ENCODE measurements at regions not wholly inside any gene's neighbourhood (a gene's known extent, or its start where the extent isn't known, plus 50 kb on each side); places are given as distances from the start of the nearest gene placed in this dataset.

- H3K27ac Mint-ChIP-seq, result peak overlapping the region; percentile 13
- H3K27me3 ChIP-seq (ENCODE audit: control insufficient read depth in 1 of 2, insufficient read depth in 2 of 2, low read length in 2 of 2), result no peaks in the 10 kb centered on the region
- H3K27me3 Mint-ChIP-seq, result peaks cover 33% of the 10 kb centered on the region
- peaks cover 8% of the 10 kb centered on the region for H3K4me1 ChIP-seq (ENCODE audit: insufficient read depth, low read length)
- TF ChIP-seq, protein P1, sequence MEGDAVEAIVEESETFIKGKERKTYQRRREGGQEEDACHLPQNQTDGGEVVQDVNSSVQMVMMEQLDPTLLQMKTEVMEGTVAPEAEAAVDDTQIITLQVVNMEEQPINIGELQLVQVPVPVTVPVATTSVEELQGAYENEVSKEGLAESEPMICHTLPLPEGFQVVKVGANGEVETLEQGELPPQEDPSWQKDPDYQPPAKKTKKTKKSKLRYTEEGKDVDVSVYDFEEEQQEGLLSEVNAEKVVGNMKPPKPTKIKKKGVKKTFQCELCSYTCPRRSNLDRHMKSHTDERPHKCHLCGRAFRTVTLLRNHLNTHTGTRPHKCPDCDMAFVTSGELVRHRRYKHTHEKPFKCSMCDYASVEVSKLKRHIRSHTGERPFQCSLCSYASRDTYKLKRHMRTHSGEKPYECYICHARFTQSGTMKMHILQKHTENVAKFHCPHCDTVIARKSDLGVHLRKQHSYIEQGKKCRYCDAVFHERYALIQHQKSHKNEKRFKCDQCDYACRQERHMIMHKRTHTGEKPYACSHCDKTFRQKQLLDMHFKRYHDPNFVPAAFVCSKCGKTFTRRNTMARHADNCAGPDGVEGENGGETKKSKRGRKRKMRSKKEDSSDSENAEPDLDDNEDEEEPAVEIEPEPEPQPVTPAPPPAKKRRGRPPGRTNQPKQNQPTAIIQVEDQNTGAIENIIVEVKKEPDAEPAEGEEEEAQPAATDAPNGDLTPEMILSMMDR (IDR thresholded peaks at IDR 0.05), result no peak
- CTCF ChIA-PET, result interaction anchor here (0.7 to 0.8 kb wide), 3 partner anchors 15 to 288 kb away, joined by 3 read pairs; no protein-coding TSS in a partner anchor
- H3K4me1 Mint-ChIP-seq (ENCODE audit: low read depth), result peaks cover 60% of the 10 kb centered on the region
- POLR2A ChIA-PET, result interaction anchor here (0.6 to 3.2 kb wide), 5 partner anchors 14 to 231 kb away, joined by 3 to 11 read pairs (median 3); a partner anchor contains a TSS
- no peak overlapping the region for H3K27ac ChIP-seq (ENCODE audit: low read depth in 1 of 2, low read length in 2 of 2)
- no peak overlapping the region for H3K4me3 ChIP-seq (ENCODE audit: low read length)
- H3K9me3 ChIP-seq (ENCODE audit: control insufficient read depth in 1 of 2, insufficient read depth in 1 of 2, low read length in 2 of 2), result no peaks in the 10 kb centered on the region
- intact Hi-C loops (cut with DNase I, micrococcal nuclease), result loop anchor here in 1 of 2 experiments (10.0 kb wide), 1 partner anchor 1167 kb away; the partner anchor contains the start of gene ZNF184
- H3K4me3 Mint-ChIP-seq, result peak overlapping the region; percentile 1
- DNase-seq, result peak in 1 of 14 experiments; percentile 48
- no peak for ATAC-seq (ENCODE audit: poor library complexity)
- H3K9me3 Mint-ChIP-seq, result peaks cover 8% of the 10 kb centered on the region
- H3K36me3 Mint-ChIP-seq (ENCODE audit: low read depth), result peaks cover 41% of the 10 kb centered on the region
- H3K36me3 ChIP-seq (ENCODE audit: insufficient read depth, low read length), result no peaks in the 10 kb centered on the region
These were observed 57.1 kb upstream of the BTN3A2 start for GRCh38 chr6:26307850-26308249.

- Histone ChIP-seq H3K27ac (ENCODE audit: low read depth in 1 of 2, low read length in 2 of 2) (no peak overlapping the region), H3K9me3 (ENCODE audit: control insufficient read depth in 1 of 2, insufficient read depth in 1 of 2, low read length in 2 of 2) (no peaks in the 10 kb centered on the region), H3K4me3 (ENCODE audit: low read length) (no peak overlapping the region), H3K36me3 (ENCODE audit: insufficient read depth, low read length) (no peaks in the 10 kb centered on the region), H3K27me3 (ENCODE audit: control insufficient read depth in 1 of 2, insufficient read depth in 2 of 2, low read length in 2 of 2) (no peaks in the 10 kb centered on the region), H3K4me1 (ENCODE audit: insufficient read depth, low read length) (peaks cover 13% of the 10 kb centered on the region)
- CTCF ChIA-PET, result interaction anchor here (1.0 to 1.1 kb wide), 4 partner anchors 13 to 286 kb away, joined by 3 to 4 read pairs (median 4); a partner anchor contains a TSS
- peaks cover 11% of the 10 kb centered on the region for H3K9me3 Mint-ChIP-seq
- H3K36me3 Mint-ChIP-seq (ENCODE audit: low read depth), result peaks cover 49% of the 10 kb centered on the region
- POLR2A ChIA-PET, result interaction anchor here (0.6 to 4.5 kb wide), 11 partner anchors 12 to 258 kb away, joined by 3 to 16 read pairs (median 4); partner anchors contain the start of gene HMGN4
- H3K27me3 Mint-ChIP-seq, result peaks cover 41% of the 10 kb centered on the region
- intact Hi-C loops (cut with DNase I, micrococcal nuclease), result loop anchor here (2.0 to 10.0 kb wide), 5 partner anchors 69 to 1168 kb away; partner anchors contain the start of gene ZNF184 (in 1 of the 2)
- ATAC-seq (ENCODE audit: poor library complexity) (no peak), DNase-seq (no peak)
- TF ChIP-seq, protein P1 (IDR thresholded peaks at IDR 0.05), result no peak
- peak overlapping the region; percentile 92 for H3K4me3 Mint-ChIP-seq
- H3K27ac Mint-ChIP-seq, result peak overlapping the region; percentile 93
- H3K4me1 Mint-ChIP-seq (ENCODE audit: low read depth), result peaks cover 56% of the 10 kb centered on the region
These were observed 55.3 kb upstream of the BTN3A2 start for GRCh38 chr6:26309731-26310142.

DNA sequence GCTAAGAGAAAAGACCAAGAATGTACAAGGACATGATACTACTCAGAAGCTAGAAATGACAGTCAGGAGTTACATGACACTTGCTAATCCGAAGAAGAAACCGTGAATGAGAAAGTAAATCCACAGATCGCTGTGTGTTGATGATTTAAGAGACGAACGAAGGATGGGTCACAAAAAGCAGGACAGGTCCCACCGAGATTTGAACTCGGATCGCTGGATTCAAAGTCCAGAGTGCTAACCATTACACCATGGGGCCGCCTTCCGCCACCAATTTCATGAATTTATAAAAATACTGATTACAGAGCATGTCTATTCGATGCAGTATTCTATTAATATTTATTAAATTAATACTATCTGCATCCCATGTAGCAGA is 54.0 kb upstream of the BTN3A2 start:
- peaks cover 11% of the 10 kb centered on the region for H3K9me3 Mint-ChIP-seq
- H3K27ac Mint-ChIP-seq, result peak overlapping the region; percentile 93
- H3K36me3 Mint-ChIP-seq (ENCODE audit: low read depth), result peaks cover 38% of the 10 kb centered on the region
- peak overlapping the region; percentile 92 for H3K4me3 Mint-ChIP-seq
- peaks cover 7% of the 10 kb centered on the region for H3K4me1 ChIP-seq (ENCODE audit: insufficient read depth, low read length)
- peaks cover 30% of the 10 kb centered on the region for H3K27me3 Mint-ChIP-seq
- peaks cover 44% of the 10 kb centered on the region for H3K4me1 Mint-ChIP-seq (ENCODE audit: low read depth)
- no peak for ATAC-seq (ENCODE audit: poor library complexity)
- peak overlapping the region; percentile 69 for H3K4me3 ChIP-seq (ENCODE audit: low read length)
- ChIA-PET CTCF (interaction anchor here (1.0 kb wide), 1 partner anchor 61 kb away, joined by 3 read pairs; a partner anchor contains a TSS), POLR2A (interaction anchor here (1.1 to 4.5 kb wide), 5 partner anchors 11 to 94 kb away, joined by 5 to 27 read pairs (median 16); a partner anchor contains a TSS)
- intact Hi-C loops (cut with DNase I, micrococcal nuclease), result loop anchor here (1.0 to 10.0 kb wide), 5 partner anchors 17 to 1166 kb away; a partner anchor contains a TSS
- TF ChIP-seq, protein P1 (IDR thresholded peaks at IDR 0.05), result no peak
- no peaks in the 10 kb centered on the region for H3K9me3 ChIP-seq (ENCODE audit: control insufficient read depth in 1 of 2, insufficient read depth in 1 of 2, low read length in 2 of 2)
- H3K27me3 ChIP-seq (ENCODE audit: control insufficient read depth in 1 of 2, insufficient read depth in 2 of 2, low read length in 2 of 2), result no peaks in the 10 kb centered on the region
- no peaks in the 10 kb centered on the region for H3K36me3 ChIP-seq (ENCODE audit: insufficient read depth, low read length)
- no peak overlapping the region for H3K27ac ChIP-seq (ENCODE audit: low read depth in 1 of 2, low read length in 2 of 2)
- peak in 9 of 14 experiments; percentile 19 to 61 (median 37) for DNase-seq

All from CD4-positive, alpha-beta T cell (primary cell).